ENCODE measurements at regions not wholly inside any gene's neighbourhood (a gene's known extent, or its start where the extent isn't known, plus 50 kb on each side); places are given as distances from the start of the nearest gene placed in this dataset.

DNA sequence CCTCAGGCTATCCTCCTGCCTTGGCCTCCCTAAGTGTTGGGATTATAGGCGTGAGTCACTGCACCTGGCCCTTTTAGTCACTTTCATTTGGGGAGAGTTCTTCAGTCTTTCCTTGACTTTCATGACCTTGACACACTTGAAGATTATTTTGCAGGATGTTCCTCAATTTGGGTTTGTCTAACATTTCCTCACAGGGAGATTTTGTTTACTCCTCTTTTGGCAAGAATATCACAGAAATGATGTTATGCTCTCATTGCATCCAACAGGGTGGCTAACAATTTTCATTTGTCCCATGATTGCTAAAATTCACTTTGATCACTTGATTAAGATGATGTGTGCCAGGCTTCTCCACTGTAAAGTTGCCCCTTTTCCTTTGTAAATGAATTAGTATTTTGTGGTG lies 164.0 kb downstream of the ADSS2 start:
- TF ChIP-seq, protein P1, sequence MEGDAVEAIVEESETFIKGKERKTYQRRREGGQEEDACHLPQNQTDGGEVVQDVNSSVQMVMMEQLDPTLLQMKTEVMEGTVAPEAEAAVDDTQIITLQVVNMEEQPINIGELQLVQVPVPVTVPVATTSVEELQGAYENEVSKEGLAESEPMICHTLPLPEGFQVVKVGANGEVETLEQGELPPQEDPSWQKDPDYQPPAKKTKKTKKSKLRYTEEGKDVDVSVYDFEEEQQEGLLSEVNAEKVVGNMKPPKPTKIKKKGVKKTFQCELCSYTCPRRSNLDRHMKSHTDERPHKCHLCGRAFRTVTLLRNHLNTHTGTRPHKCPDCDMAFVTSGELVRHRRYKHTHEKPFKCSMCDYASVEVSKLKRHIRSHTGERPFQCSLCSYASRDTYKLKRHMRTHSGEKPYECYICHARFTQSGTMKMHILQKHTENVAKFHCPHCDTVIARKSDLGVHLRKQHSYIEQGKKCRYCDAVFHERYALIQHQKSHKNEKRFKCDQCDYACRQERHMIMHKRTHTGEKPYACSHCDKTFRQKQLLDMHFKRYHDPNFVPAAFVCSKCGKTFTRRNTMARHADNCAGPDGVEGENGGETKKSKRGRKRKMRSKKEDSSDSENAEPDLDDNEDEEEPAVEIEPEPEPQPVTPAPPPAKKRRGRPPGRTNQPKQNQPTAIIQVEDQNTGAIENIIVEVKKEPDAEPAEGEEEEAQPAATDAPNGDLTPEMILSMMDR (IDR thresholded peaks at IDR 0.05) = no peak
- no peak for TF ChIP-seq POLR2A (IDR thresholded peaks at IDR 0.05)
